GM21528 (cell line): ENCODE measurements at regions not wholly inside any gene's neighbourhood (a gene's known extent, or its start where the extent isn't known, plus 50 kb on each side); places are given as distances from the start of the nearest gene placed in this dataset.
"Not testable (repeated sequence)": the region's sequence is repeated elsewhere in the genome, so short reads cannot be mapped to it uniquely, and the experiment has no call there.

Source experiments
- ATAC-seq: cut with Tn5 transposase; IDR thresholded peaks from one replicate; pipeline ENCODE4 v1.9.1; 2021; ENCODE audit warnings: mild to moderate bottlenecking, moderate library complexity; ENCODE audit not compliant: unreplicated experiment, low FRiP score

GRCh38 chr4:53959343-53960120 is 104.9 kb downstream of the CHIC2 start:
- ATAC-seq, result no peak

DNA sequence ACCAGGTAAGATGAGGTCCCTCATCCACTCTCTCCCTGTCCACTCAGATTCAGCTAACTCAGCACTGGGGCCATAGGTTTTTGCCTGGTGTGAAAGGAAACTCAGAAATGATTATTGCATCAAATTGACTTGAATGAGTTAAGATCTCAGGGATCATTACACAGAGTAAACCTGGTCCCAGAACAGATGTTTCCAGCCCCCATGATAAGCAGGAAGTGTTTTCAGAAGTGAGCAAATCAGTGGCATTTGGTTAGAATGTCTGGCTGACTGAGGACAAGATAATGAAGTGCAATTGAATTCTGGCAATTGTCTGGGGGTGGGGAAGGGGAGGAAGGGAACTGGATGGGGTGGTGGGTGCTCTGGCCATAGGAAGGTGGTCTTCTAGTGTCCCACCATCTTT is 108.0 kb downstream of the CHIC2 start:
- ATAC-seq, result no peak

GRCh38 chr4:53956053-53956452 is 108.4 kb downstream of the CHIC2 start:
- ATAC-seq, result no peak

DNA sequence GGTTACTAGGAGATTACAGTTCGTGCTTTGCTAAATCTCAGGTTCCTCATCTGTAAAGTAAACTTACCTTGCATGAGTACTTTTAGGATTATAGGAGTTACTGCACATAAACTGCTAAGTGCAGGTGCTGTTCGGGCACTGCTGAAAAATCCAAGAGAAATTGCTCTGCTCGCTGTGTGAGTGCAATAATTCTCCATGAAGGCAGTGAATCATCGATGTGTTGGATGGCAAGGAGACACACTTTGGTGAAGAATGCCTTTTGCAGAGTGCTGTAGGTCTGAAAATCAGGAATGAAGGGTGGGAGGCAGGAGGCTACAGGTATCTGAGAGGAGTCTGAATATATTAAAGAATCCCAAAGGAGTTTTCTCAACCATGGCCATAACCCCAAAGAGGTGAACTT is 113.0 kb downstream of the CHIC2 start:
- ATAC-seq, result no peak

GRCh38 chr4:53943345-53944085 is 120.9 kb downstream of the CHIC2 start:
- no peak for ATAC-seq

DNA sequence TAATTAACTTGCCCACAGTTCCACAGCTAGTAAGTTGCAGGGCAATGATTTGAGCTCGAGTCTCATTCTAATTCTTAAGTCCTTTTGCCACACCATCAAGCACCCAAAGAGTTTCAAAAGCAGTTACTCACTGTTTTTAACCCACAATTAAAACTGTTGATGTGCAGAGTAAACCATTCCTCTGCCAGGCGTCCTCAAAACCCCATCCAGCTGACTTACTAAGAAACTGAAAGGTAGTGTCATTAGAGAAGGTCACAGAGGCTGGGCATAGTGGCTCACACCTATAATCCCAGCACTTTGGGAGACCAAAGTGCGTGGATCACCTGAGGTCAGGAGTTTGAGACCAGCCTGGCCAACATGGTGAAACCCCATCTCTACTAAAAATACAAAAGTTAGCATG is 121.7 kb downstream of the CHIC2 start:
- no peak for ATAC-seq

DNA sequence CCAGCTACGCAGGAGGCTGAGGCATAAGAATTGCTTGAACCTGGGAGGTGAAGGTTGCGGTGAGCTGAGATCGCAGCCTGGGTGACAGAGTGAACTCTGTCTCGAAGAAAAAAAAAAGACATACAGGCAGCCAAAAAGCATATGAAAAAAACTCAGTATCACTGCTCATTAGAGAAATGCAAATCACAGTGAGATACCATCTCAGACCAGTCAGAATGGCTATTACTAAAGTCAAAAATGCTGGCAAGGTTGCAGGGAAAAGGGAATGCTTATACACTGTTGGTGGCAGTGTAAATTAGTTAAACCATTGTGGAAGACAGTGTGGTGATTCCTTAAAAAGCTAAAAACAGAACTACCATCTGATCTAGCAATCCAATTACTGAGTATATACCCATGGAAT is 123.1 kb downstream of the CHIC2 start:
- ATAC-seq, result no peak

DNA sequence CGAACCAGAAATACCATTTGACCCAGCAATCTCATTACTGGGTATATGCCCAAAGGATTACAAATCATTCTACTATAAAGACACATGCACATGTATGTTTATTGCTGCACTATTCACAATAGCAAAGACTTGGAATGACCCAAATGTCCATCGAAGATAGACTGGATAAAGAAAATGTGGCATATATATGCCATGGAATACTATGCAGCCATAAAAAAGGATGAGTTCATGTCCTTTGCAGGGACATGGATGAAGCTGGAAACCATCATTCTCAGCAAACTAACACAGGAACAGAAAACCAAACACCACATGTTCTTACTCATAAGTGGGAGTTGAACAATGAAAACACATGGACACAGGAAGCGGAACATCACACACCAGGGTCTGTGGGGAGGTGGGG is 124.5 kb downstream of the CHIC2 start:
- ATAC-seq, result not testable (repeated sequence)

- ATAC-seq, result no peak
Observed at GRCh38 chr4:53937918-53938317, 126.5 kb downstream of the CHIC2 start.

GRCh38 chr4:53937327-53937726 is 127.1 kb downstream of the CHIC2 start:
- no peak for ATAC-seq

DNA sequence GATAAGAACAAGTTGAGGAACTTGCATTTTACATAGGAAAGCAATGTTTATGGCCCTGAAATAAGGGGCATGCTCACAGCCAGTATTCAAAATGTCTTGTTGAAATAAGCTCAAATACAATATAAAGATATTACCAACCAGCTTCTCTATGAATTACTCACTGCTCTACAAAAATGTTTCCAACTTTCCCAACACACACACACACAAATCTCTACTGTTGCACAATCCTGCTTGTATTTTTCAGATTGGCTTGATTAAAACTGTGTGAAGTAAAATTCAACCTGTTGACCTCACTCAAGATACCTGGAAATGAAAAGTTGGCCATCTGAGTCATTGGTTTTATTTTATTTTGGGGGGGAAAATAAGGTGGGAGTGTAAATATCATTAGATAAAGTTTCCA is 128.6 kb downstream of the CHIC2 start:
- ATAC-seq, result no peak

- ATAC-seq, result no peak
Observed at GRCh38 chr4:53932796-53933610, 131.4 kb downstream of the CHIC2 start.

- ATAC-seq, result no peak
Observed at GRCh38 chr4:53931461-53931961, 132.9 kb downstream of the CHIC2 start.

DNA sequence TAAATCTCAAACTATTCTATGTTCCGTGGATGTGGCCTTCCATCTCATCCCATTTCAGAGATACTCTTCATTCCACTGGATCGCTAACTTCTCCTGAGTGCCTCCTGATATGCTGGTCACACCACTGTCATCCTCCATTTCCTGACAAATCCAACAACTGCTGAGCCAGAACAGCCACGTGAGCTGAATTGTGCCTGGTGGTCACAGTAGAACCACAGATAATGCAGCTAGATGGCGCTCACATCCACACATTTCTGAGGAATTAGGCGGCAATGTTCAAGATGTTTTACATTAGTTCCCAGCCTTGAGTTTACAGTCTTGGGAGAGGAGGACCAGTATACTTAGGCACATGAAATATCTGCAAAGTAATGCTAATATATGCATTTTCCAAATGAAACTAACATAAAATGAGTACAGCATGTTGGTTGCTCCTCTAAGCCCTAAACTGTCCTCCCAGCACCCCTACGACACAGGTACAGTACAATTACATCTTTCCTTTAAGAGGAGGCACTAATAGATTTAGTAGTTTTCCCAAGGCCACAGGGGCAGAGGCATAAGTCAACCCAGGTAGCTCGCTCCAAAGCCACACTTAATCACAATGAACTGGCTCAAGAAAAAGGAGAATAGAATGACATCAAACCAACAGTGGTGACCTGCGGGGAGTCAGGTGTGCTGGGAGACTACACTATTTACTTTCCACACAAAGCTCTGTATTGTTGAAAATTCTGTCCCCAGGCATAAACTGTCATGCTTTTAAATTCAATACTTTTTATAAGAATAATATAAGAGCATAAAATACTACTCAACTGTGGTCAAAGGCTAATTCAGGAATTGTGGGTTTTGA is 134.2 kb downstream of the CHIC2 start:
- ATAC-seq, result no peak

DNA sequence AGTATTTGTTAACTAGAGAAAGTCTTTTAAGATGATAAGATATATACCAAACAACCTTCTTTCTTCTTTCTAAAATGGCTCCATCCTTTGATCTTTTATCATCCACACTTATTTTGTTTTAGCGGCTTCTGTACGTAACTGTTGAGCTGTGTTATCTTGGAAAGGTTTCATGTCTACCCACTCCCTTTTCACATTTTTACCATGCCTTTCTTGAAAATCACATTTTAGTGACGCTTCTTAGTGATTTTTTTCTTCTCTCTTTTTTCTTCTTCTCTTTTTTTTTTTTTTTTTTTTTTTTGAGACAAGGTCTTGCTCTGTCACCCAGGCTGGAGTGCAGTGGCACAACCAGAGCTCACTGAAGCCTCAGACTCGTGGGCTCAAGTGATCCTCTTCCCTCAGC is 135.1 kb downstream of the CHIC2 start:
- no peak for ATAC-seq

GRCh38 chr4:53928825-53929224 is 135.6 kb downstream of the CHIC2 start:
- no peak for ATAC-seq

DNA sequence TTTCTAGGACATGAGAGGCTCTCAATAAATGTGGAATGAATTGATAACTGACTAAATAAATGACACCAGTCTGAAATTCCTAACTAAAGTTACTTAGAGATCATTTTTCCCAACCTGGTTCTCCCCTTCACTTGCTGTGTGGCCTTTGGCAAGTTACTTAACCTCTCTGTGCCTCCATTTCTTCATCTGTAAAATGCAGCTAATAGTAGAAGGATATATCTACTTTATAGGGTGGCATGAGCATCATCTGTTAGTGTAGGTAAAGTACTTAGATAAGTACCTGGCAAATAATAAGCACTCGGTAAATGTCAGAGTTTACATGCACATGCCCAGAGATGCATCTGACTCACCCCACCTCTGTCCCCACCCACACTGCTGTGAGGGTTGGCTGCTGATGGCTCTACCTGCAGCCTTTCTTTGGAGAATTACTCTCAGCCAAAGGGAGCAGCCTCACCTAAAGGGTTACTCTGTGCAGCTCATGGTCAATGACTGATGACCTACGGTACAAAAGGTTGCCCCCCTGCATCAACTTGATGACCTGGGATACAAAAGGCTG is 139.3 kb downstream of the CHIC2 start:
- ATAC-seq, result no peak

- no peak for ATAC-seq
Observed at GRCh38 chr4:53924333-53925049, 139.9 kb downstream of the CHIC2 start.

- ATAC-seq, result no peak
Observed at GRCh38 chr4:53923921-53924320, 140.5 kb downstream of the CHIC2 start.
